ENCODE measurements at regions not wholly inside any gene's neighbourhood (a gene's known extent, or its start where the extent isn't known, plus 50 kb on each side); places are given as distances from the start of the nearest gene placed in this dataset.
"Not testable (repeated sequence)": the region's sequence is repeated elsewhere in the genome, so short reads cannot be mapped to it uniquely, and the experiment has no call there.

GRCh38 chr5:117343726-117344125 is 769.1 kb upstream of the SEMA6A start:
- not testable (repeated sequence) for DNase-seq

- DNase-seq, result no peak
These were observed 762.6 kb upstream of the SEMA6A start for GRCh38 chr5:117337064-117337749.

DNA sequence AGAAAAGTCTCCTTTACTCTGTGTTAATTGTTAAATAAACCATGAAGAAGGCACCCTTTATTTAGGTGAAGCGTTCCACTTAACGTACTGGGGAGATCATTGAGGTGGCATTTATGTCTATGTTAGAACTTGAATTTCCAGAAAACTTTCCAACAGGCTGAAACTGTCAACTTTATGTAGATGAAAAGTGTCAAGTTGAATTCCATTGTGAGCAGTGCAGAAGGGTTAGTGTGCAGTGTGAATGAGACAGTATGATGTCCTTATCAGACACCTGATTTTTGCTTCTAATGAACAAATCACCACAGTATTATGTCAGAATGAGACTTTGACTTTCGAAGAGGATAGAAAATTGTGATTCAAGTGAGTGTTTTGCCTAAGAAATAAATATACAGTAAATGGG is 761.6 kb upstream of the SEMA6A start:
- no peak for DNase-seq

DNA sequence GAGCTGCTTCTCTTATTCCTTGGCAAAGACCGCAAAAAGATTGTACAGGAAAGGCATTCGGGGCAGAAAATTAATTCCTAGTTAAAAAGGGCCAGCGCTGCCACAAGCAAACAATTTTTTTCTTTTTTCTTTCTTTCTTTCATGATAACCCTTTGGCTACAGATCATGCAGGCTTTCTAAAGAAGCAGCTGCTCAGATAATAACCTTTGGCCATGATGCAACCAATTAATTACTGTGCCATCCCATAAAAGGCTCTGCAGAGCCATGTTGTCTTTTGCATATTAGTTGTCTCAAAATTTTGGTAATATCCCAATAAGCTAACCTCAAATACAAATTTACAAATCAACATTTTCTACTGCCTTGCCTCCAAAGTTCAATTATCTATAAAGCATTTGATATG is 758.4 kb upstream of the SEMA6A start:
- DNase-seq, result no peak

DNA sequence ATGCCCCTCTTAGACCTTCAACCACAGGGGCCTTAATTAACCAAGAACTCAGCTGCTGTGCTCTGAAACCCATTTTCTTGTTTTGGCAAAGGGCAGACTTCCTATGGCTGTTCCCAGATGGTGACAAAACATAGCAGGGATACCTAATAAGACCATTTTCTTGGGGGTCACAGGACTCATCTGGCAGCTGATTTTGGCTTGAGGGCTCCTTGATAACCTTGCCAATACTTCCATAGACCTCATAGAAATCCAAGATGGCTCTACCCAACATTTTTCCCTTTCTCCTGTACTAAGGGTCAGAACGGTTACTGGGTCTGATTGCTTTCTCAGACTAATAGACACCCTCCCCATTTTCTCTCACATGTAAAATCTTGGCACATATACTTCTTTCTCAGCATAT is 757.7 kb upstream of the SEMA6A start:
- DNase-seq, result no peak

- no peak for DNase-seq
These were observed 752.9 kb upstream of the SEMA6A start for GRCh38 chr5:117327511-117327910.

GRCh38 chr5:117326997-117327396 is 752.4 kb upstream of the SEMA6A start:
- no peak for DNase-seq

- no peak for DNase-seq
These were observed 743.9 kb upstream of the SEMA6A start for GRCh38 chr5:117318528-117318927.

DNA sequence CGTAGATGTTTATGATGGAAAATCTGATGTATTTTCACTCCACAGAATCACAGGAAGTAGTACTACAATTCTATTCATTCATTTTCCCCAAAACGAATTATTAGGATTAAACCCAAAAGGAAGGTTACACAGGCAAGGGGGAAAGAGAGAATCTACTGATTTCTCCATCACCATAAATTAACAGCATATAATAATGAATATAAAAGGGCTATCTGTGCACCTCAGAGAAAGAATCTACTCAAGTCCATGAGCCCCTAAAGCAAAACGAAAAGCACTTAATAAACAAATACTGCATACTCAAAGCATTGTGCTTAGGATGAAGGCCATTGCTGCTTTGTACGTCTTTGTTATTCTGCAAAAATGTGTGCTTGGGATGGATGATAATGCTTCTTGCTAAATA is 740.5 kb upstream of the SEMA6A start:
- no peak for DNase-seq

- not testable (repeated sequence) for DNase-seq
These were observed 730.0 kb upstream of the SEMA6A start for GRCh38 chr5:117304512-117305107.

DNA sequence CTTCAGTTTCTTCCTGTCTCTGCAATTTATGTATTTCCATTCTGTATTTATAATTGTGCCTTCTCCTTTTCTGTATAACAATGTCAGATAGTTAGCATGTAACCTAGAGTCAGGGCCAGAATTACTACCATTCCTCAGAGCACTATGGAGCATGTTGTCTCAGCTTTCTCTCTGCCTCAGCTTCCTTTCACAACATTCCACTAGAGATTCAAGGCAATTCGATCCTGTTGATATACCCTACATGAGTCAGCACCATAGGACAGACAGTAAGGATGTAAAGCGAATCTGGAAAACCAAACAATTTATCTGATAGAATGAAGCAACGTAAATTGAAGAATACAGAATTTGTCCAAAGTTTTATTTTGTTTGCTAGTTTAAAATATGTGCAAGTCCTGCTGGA is 728.3 kb upstream of the SEMA6A start:
- DNase-seq, result no peak

GRCh38 chr5:117302473-117302872 is 727.9 kb upstream of the SEMA6A start:
- DNase-seq, result no peak

GRCh38 chr5:117299936-117300328 is 725.3 kb upstream of the SEMA6A start:
- no peak for DNase-seq

DNA sequence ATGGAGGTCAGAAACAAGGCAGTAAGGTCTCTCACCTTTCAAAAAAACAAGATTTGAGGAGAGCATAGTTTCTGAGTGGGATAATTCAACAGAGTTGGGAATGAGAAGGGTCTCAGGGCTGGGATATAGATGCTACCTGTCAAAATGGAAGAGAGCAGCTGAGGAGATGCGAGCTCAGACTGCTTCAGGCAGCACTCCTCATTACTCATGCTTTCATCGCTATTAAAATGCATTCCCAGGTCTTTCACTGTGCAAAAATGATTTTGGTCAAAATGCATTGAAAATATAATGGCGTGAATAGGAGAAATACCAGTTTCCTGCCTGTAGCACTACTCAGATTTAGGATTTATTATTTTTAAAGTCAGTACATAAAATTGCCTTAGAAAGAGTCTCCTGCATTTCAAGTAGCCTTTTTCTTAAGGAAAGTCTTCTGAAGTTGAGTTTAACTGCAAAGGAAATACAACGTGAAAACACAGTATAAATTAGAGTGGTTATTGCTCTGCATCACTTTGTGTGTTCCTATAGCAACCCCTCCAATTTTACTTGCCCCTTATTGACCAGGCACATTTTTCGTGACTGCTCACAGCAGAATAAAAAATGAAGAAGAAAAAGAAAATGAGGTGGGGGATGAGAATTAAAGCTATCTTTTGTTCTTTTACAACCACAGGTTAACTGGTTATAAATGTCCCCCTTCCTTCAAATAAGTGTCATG is 724.8 kb upstream of the SEMA6A start:
- DNase-seq, result no peak

GRCh38 chr5:117296872-117297271 is 722.2 kb upstream of the SEMA6A start:
- DNase-seq, result no peak

DNA sequence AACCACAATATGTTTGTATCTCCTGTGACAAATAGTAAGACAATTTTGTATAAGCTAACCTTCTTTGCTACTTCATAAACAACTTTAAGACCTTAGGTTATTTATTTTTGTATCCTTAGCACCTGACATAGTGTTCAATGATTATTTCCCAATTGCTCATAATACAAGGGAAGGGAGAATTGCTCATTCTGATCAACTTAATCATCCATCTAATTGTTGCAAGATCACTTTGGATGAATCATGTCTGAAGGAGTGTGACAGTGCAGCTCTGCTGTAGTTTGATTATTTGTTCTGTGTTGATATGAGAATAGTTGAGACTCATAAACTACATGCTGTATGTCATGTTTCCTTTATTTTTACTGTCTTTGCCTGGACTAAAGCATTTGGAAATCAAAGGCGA is 721.3 kb upstream of the SEMA6A start:
- no peak for DNase-seq

DNA sequence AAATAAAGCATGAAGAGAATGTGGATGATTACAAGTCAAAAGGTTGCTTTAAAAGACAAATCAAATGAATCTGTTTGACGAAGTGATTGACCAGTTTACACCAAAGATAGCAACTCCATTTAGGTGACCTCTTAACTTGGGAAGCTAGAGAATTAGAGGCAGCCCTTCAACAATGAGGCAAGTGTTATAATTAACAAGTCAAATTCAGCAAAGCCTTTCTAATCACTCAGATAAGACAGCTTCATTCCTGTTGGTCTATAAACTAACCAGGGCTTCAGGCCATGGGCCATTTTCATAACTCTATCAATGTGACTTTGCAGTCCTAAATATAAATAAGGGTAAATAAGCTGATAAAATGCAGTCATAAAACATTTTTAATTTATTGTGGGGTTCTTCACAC is 712.2 kb upstream of the SEMA6A start:
- no peak for DNase-seq

- DNase-seq, result no peak
These were observed 697.0 kb upstream of the SEMA6A start for GRCh38 chr5:117271656-117272055.

DNA sequence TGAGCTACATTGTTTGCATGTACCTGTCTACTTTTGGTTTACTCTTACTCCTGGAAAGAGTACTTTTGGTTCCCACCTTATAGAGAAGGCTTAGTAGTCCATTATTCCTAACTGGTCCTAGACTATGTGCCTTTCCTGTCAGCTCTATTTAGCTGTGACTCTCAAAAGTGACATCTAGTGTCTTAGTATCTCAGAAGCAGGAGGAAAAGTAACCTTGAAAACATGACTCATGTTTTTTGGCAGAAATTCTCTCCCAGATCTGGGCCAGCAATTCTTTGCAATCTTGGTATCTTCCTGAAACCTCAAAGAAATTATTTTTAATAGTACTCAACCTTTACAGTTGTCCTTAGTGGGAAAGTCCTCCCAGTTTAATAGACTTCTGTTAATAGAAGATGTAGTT is 691.7 kb upstream of the SEMA6A start:
- no peak for DNase-seq

GRCh38 chr5:117263231-117263630 is 688.6 kb upstream of the SEMA6A start:
- no peak for DNase-seq

GRCh38 chr5:117262572-117263131 is 688.0 kb upstream of the SEMA6A start:
- peak in 41 of 58 donors; percentile 1 to 64 (median 26) for DNase-seq

DNA sequence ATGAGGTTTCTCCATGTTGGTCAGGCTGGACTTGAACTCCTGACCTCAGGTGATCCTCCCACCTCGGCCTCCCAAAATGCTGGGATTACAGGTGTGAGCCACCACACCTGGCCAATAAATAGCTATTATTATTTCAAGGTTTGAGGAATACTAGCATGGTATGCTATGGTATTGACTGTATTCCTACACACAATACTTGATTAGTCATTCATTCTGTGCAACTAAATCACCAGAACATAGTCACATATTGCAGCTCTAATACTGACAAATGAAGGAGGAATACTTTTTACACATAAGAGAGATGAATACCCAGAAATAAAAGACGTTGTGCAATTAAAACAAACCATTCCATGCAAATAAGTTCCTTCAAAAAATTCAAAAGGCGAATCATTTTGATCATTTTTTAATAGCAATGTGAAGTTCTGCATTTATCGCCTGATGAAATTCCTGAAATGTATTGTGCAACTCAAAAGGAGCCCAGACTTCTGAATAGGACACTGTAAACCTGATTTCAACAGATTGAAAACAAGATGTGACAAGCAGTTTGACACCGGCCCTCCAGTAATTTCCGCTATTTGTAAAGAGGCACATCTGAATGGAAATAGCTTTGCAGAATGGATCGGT is 687.4 kb upstream of the SEMA6A start:
- no peak for DNase-seq
